Kidney tubule cell (primary cell): ENCODE measurements at regions not wholly inside any gene's neighbourhood (a gene's known extent, or its start where the extent isn't known, plus 50 kb on each side); places are given as distances from the start of the nearest gene placed in this dataset.
"Not testable (repeated sequence)": the region's sequence is repeated elsewhere in the genome, so short reads cannot be mapped to it uniquely, and the experiment has no call there.

Experiments used
- DNase-seq: peaks from one replicate; pipeline ENCODE4 v3.0.0-alpha.2; 2018; ENCODE audit warnings: low spot score

DNA sequence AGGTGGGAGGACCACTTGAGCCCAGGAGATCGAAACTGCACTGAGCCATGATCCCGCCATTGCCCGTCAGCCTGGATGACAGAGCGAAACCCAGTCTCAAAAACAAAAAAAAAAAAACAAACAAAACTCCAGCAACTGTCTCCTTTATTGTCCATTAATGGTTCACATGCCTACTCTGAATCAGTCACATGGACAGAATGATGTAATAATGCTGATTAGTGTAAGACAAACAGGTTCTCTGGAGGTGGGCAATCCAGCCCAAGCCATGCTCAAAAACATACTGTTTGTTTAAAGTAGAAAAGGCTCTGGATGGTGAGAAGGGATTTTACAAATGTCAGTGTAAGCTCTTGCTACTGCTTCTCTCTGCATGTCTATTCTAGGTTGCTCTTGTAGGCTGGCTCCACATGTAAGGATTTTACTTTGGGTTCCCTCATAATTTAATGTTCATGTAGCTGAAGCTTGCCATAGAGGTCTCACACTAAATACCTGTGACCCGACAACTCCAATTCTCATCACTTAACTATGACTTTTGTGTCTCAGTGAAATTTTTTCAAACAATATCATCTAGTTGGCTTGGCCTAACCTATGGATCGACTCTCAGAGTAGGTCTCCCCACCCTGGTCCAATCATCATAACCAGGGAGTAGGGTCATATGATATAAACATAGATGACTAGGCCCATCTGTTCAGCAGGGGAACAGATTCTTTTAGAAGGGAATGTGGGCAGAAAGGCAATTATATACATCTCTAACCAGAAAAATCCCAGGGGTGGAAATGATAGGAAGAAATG lies 83.9 kb upstream of the SLC39A10 start:
- DNase-seq, result peak; percentile 7

DNA sequence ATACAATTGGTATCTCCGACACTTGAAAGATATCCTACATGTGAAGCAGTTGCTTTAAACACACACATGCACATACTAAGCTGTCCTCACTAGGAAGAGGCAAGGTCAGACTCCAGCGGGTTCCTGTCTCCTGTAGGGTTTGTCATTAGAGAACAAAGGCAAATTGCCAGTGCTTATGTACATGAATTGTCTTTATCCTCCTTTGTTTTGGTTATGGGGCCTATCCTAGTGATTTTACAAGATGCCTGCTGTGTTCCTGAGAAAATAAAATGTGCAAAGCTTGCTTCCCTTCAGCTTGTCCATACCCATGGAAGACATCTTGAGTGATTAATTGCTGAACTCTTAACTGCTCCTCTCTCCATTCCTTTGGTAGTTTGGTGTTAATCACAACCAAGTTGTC lies 86.7 kb upstream of the SLC39A10 start:
- no peak for DNase-seq

DNA sequence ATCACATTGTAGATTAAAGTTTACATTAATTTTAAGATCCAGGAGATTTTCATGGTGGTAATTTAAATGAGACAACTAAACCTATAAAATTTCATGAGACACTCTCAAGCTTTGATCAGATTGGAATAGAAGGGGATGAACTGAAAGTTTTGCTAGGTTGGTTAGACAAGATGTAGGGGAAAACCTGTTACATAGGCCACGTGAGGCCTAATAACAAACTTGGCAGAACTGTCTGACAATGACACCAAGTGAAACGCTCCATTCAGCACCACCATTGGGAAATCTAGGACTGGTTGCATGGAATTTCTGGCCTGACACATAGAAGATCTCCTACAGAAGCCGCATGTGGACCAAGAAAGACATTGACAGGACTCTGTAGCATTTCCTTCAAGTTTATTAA lies 87.8 kb upstream of the SLC39A10 start:
- DNase-seq, result no peak

DNA sequence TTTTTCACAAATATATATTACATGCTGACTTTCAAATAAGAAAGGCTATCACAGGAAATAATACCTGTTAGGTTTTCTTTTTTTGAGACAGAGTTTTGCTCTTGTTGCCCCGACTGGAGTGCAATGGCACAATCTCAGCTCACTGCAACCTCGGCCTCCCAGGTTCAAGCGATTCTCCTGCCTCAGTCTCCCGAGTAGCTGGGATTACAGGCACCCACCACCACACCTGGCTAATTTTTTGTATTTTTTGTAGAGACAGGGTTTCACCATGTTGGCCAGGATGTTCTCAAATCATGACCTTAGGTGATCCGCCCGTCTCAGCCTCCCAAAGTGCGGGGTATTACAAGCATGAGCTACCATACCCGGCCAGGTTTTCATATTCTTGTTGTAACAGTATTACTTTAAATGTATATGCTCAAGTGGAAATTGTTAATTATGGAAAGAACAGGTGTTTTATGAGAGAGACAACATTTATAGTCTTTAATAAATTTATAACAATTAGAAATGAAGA lies 92.3 kb upstream of the SLC39A10 start:
- DNase-seq, result not testable (repeated sequence)

DNA sequence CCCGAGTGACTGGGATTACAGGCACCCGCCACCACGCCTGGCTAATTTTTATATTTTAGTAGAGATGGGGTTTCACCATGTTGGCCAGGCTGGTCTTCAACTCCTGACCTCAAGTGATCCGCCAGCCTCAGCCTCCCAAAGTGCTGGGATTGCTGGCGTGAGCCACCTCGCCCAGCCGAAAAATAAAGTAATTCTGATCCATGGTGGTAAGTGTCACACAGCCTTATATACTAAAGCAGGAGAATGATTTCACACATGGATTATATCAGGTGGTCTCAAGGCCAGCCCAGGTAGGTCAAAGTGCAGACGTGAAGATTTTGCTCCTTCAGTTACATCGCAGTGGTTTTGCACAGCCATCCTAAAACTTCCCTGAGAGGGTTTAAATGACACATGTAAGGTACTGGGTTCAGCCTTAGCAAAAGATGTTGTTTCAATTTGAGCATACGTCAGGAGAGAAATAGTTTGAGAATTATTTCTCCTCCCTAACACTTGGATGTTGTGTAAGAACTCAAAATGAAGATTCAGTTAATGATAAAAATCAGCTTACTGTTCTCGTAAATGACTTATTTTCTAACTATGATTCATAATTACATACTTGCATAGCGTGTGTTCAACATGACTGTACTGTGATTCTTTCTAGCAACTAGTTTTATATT lies 93.0 kb upstream of the SLC39A10 start:
- DNase-seq, result peak; percentile 19

DNA sequence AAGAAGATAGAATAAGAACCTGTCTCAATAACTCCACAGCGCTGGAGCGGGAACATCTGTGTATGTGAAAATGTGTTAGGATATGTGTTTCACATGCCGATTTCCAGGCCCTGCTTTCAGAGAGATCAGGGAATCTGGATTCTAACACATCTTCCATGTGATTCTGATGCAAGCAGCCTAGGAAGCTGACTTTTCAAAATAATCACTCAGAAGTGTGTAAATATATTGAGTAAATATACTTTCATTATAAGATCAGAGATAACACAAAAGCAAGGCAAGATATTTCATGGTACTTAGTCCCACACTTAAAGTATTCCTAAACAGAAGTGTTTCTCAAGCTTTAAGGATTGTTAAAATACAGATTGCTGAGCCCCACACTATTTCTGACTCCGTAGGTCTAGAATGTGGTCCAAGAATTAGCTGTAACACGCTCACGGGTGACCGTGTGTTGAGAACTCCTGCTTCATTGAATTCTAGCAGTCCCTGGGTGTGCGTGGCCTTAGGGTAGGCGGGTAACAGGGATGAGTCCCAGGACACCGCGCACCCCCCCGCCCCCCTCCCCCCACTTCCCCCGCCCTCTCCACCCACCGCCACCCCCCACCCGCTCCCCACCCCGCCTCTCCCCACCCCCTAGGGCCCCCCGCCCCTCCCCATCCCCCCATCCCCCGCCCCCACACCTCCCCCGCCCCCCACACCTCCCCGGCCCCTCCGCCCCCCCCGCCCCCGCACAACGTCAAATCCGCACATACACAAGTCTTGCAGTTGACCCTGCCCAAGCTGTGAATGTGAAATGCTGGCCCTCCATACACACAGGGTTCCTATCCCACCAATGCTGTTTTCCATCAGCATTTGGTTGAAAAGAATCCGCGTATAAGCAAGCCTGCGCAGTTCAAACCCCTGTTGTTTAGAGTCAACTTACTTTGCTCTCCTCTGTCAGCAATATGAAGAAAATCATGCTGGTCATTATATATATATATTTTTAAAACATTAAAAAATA lies 94.2 kb upstream of the SLC39A10 start:
- DNase-seq, result no peak

DNA sequence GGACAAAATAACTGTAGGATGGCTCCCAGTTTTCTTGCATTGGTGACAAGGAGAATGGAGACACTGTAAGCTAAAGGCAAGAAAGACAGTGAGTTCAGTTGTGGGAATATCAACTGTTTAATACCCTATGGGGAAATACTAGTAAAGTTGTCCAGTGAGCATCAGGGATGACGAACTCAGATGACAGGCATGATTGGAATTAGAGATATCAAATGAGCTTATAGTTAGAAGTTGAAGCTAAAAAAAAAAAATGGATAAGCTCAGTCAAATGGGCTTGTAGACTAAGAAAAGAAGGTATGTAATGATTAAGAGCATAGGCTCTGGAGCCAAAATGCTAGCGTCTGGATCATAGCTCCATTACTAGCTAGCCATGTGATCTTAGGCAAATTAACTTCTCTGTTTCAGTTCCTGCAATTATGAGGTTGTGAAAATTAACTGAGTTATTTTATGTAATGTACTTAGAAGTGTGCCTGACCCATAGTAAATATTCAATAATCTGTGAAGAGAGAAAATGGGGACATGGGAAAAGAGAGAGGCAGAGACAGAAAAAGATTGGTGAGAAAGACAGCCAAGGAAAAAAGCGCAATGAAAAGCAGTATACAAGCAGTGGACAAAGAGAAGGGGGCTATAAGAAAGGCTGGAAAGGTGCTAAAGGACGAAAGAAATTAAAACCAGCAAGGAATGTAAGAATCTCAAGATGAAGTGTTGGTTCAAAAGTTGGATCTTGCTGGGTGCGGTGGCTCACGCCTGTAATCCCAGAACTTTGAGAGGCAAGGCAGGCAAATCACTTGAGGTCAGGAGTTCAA lies 95.7 kb upstream of the SLC39A10 start:
- DNase-seq, result peak; percentile 63

DNA sequence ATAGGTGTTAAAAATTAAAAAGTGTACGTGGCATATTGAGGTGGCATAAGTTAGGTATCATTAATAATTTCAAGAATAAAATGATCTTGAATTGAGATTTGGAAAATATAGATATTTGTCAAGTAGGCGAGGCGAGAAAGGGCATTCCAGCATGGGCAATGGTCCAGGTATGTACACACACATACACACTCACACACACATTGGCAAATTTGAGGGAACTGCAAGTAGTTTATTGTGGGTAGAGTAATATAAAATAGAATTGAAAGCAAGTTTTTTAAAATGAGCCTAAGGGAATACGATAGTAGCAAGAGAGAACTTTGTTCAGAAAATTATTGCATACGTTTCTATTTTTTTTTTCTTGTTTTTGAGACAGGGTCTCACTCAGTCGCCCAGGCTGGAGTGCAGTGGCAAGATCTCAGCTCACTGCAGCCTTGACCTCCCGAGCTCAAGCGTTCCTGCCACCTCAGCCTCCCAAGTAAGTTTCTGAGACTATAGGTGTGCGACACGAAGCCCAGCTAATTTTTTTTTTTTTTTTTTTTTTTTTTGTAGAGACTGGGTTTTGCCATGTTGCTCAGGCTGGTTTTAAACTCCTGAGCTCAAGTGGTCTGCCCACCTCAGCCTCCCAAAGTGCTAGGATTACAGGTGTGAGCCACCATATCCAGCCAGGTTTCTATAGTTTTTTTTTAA lies 96.7 kb upstream of the SLC39A10 start:
- DNase-seq, result no peak

DNA sequence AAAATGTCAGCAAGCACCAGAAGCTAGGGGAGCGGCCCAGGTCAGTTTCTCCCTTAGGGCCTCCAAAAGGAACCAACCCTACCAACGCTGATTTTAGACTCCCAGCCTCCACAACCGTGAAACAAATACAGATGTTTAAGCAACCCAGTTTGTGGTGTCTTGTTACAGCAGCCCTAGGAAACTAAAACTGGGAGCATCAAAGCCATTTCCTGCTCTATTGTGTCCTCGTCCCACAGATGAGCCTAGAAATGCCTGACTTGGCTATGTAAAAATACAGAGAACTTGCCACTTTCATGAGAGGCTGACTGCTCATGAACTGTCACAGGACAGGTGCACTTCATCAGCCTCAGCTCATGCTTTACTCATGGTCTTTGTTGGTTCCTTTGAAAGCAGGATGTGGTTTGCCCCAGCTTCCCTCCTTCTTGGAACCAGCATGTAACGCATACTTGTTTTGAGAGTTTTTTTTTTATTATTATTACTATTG lies 97.6 kb upstream of the SLC39A10 start:
- DNase-seq, result peak; percentile 71

DNA sequence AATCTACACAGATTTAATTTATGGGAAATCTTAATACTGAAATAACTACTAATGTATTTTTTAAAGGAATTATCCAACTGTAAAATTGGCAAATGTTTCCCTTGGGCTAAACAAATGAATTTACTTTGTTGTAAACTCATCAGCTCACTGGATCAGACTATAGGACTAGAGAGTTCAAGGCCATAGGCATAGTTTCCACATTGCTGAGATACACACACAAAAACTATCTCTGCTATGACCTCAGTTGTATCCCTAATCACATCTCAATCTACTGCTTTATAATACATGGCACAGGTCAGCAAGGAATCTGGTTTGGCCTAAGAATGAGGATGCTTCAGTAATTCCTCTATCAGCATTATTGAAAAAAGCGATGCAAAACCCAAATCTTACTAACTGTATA lies 101.1 kb upstream of the SLC39A10 start:
- no peak for DNase-seq

DNA sequence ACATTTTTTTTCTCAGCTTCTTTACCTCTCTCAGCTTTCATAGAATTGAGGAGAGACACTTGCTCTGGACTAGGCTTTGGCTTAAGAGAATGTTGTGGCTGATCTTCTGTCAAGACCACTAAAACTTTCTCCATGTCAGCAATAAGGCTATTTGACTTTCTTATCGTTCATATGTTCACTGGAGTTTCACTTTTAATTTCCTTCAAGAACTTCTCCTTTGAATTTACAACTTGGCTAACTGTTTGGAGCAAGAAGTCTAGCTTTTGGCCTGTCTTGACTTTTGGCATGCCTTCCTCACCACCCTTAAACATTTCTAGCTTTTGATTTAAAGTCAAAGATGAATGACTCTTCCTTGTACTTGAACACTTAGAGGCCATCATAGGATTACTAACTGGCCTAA lies 104.4 kb upstream of the SLC39A10 start:
- no peak for DNase-seq

DNA sequence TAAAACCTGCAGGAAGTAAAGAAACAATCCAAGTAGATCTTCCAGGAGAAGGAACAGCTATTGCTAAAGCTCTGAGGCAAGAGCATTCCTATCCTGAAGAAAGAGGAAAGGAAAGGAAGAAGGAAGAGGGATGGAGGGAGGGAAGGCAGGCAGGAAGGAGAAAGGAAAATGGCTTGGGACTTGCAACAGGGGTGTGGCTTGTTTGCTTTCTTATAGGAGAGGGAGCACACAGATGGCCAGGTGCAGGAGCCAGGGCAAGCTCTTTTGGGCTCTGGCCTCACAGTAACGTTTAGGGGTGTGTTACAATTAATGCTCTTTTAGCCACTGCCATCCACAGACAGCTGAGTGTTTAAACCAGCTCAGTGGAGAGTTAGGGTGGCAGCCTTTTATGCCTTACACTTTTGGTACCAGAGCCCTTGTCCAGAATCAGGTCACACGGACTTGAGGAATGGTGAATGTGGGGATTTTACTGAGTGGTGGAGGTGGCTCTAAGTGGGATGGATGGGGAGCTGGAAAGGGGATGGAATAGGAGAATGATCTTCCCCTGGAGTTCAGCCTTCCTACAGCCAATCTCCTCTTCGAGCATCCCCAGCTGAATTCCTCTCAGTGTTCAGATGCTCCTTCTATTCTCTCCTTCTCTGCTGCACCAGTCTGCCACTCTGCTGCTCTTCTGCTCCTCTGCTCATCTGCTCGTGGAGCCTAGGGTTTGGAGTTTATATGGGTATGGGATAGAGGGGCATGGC lies 108.7 kb upstream of the SLC39A10 start:
- DNase-seq, result no peak

DNA sequence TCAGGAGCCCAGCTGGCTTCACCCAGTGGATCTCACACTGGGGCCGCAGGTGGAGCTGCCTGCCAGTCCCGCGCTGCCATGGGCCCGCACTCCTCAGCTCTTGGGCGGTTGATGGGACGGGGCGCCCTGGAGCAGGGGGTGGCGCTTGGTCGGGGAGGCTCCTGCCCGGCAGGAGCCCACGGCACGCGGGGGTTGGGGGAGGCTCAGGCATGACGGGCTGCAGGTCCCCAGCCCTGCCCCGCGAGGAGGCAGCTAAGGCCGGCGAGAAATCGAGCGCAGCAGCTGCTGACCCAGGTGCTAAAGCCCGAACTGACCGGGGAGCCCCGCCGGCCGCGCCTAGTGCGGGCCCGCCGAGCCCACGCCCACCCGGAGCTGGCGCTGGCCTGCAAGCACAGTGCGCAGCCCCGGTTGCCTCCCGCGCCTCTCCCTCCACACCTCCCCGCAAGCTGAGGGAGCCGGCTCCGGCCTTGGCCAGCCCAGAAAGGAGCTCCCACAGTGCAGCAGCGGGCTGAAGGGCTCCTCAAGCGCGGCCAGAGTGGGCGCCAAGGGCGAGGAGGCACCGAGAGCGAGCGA lies 109.7 kb upstream of the SLC39A10 start:
- DNase-seq, result not testable (repeated sequence)

DNA sequence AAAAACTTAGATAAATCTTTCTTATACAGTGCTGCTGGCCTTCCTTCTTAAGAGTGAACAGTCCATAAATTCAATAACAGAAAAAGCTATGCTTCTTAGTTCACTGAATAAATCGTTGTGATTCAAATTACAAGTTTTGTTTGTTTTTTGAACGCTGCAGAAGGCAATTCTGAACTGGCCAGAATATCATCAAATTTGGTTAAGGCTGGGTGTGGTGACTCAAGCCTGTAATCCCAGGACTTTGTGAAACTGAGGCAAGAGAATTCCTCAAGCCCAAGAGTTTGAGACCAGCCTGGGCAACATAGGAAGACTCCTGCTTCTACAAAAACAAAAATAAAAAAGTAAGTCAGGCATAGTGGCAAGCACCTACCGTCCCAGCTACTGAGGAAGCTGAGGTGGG lies 111.2 kb upstream of the SLC39A10 start:
- DNase-seq, result no peak

DNA sequence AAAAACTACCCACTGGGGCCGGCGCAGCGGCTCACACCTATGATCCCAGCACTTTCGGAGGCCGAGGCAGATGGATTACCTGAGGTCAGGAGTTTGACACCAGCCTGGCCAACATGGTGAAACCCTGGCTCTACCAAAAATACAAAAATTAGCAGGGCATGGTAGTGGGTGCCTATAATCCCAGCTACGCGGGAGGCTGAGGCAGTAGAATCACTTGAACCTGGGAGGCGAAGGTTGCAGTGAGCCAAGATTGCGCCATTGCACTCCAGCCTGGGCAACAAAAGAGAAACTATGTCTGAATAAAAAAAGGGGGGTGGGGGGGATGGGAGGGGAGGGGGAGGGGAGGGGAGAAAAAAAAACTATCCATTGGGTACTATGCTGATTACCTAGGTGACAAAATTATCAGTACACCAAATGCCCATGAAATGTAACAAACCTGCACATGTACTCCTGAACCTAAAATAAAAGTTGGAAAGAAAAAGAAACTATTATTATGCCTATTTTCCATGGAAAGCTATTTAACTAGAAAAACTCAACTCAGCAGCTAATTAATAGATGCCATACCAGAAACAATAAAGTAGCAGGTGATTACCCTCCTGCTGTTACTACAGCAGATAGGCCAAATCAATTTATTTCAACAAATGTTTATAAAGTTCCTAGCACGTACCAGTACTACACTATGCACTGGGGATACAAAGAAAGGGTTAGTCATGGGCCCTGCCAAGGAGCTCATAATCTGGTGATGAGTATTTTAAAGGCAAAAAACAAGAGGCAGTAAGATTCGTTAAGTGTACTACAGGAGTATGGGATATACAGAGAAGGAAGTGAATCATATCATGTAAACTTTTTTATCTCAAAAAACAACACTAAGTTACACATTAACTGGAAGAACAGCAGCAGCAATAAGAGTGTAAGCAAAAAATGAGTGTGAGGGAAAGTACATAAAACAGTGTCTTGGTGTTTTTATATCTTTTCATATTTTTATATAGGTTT lies 112.8 kb upstream of the SLC39A10 start:
- DNase-seq, result peak; percentile 83

DNA sequence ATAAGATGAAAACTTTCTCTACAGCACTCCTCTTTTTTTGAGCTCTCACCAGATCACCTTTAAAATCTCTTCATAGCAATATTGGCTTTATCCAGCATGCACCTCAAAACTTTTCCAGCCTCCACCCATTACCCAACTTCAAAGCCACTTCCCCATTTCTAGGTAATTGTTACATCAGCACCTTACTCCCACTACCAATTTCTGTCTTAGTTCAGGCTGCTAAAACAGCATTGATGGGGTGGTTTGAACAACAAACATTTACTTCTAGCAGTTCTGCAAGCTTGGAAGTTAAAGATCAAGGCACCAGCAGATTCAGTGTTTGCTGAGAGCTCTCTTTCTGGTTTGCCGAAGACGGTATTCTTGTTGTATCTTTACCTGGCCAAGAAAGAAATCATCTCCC lies 114.0 kb upstream of the SLC39A10 start:
- DNase-seq, result no peak

DNA sequence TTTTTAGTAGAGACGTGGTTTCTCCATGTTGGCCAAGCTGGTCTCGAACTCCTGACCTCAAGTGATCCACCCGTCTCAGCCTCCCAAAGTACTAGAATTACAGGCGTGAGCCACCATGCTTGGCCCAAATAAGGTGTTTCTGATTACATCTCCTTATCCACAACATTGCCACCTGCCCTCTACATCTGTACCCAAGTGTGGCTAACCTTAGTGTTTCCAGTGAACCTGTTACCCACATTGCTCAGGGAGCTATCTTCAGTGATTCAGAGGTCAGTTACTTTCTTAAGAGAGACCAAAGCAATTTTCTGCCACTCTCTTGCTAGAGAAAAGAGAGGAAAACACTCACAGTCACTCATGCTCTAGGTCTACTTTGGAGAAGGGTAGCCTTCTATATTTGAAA lies 115.0 kb upstream of the SLC39A10 start:
- DNase-seq, result no peak

DNA sequence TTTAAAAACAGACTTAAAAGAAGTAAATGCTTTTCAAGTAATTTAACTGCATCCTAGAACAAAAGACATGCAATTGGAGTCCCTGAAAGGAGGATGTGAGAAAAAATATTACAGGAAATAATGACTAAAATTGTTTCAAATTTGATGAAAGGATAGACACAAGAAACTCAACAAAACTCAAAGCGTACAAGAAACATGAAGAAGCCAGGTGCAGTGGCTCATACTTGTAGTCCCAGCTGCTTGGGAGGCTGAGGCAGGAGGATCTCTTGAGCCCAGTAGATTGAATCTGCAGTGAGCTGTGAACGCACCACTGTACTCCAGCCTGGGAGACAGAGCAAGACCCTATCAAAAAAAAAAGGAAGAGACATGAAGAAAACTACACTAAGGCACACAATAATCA lies 118.1 kb upstream of the SLC39A10 start:
- DNase-seq, result no peak
